Right atrium auricular region (tissue), 2 donors: ENCODE measurements at regions not wholly inside any gene's neighbourhood (a gene's known extent, or its start where the extent isn't known, plus 50 kb on each side); places are given as distances from the start of the nearest gene placed in this dataset.

Experiments
- DNase-seq: peaks from one replicate; pipeline ENCODE4 v3.0.0-alpha.2; 2019; ENCODE audit warnings: low spot score
- H3K27ac ChIP-seq, 2 donors: fragments of 200-600 bp; sonication (generic); 1 replicate in 1 of 2; 2 replicates in 1 of 2; pipeline ENCODE4 v1.5.1; 2016 to 2019
- H3K27me3 ChIP-seq, 2 donors: fragments of 200-600 bp; sonication (generic); one replicate each; pipeline versions ENCODE4 v1.5.1 to v1.6.0; 2017 to 2019
- H3K36me3 ChIP-seq: fragments of 200-600 bp; sonication (generic); one replicate; pipeline ENCODE4 v1.5.1; 2016
- H3K4me1 ChIP-seq, 2 donors: fragments of 200-600 bp; sonication (generic); one replicate each; pipeline versions ENCODE4 v1.5.1 to v1.6.0; 2017 to 2019
- H3K4me3 ChIP-seq, 2 donors: fragments of 200-600 bp; sonication (generic); 1 replicate in 1 of 2; 2 replicates in 1 of 2; pipeline ENCODE4 v1.5.1; 2017 to 2019; ENCODE audit warnings: mild to moderate bottlenecking in 1 of 2, moderate library complexity in 1 of 2
- H3K9me3 ChIP-seq, 2 donors: fragments of 200-600 bp; sonication (generic); one replicate each; pipeline ENCODE4 v1.5.1; 2019
- TF ChIP-seq, protein P1 (sequence below), 2 donors: fragments of 200-600 bp; sonication (generic); IDR thresholded peaks; one replicate each; pipeline ENCODE4 v1.5.1; 2019; ENCODE audit warnings: antibody characterized with exemption in 2 of 2

DNA sequence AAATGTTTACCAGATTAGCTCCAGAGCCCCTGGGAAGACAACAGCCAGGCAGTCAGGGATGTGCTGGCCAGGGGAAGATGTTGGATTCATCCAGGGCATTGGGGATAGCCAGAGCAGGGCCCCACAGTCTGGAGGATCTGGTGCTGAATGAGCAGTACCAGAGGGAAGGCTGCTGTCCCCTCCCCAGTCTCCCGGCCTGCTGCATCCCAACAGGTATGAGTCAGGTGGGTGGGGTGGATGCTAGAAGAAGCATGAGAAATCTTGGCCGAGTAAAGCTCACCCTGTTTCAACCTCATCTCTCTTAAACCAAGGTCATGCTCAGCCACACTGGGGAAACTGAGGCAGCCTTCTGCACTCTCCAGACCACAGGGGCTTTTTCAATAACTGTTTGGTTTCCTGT is 71.9 kb upstream of the SEC14L1 start:
- Histone ChIP-seq H3K4me3 (no peak overlapping the region), H3K4me1 (no peaks in the 10 kb centered on the region), H3K36me3 (no peaks in the 10 kb centered on the region), H3K27me3 (no peaks in the 10 kb centered on the region), H3K27ac (no peak overlapping the region), H3K9me3 (no peaks in the 10 kb centered on the region)
- DNase-seq, result no peak
- TF ChIP-seq, protein P1, sequence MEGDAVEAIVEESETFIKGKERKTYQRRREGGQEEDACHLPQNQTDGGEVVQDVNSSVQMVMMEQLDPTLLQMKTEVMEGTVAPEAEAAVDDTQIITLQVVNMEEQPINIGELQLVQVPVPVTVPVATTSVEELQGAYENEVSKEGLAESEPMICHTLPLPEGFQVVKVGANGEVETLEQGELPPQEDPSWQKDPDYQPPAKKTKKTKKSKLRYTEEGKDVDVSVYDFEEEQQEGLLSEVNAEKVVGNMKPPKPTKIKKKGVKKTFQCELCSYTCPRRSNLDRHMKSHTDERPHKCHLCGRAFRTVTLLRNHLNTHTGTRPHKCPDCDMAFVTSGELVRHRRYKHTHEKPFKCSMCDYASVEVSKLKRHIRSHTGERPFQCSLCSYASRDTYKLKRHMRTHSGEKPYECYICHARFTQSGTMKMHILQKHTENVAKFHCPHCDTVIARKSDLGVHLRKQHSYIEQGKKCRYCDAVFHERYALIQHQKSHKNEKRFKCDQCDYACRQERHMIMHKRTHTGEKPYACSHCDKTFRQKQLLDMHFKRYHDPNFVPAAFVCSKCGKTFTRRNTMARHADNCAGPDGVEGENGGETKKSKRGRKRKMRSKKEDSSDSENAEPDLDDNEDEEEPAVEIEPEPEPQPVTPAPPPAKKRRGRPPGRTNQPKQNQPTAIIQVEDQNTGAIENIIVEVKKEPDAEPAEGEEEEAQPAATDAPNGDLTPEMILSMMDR (IDR thresholded peaks at IDR 0.05), result no peak

DNA sequence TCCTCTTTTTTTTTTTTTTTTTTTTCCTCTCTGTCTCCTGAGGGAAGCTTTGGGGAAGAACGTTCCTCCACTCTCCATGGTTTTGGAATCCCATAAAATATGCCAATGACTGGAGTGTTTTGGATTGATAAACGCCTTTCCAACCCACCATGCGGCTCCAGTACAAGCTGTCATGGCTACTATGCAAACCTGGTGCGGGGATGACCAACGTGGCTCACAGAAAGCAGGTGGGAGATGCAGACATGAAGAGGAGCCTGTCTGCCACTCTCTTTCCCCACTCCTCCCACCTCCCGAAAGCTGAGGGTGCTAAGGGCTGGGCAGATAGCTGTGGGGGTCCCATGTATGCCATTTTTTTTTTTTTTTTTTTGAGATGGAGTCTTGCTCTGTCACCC is 69.9 kb upstream of the SEC14L1 start:
- no peak for DNase-seq
- Histone ChIP-seq H3K4me1 (no peaks in the 10 kb centered on the region), H3K9me3 (no peaks in the 10 kb centered on the region), H3K36me3 (no peaks in the 10 kb centered on the region), H3K27ac (no peak overlapping the region), H3K4me3 (no peak overlapping the region), H3K27me3 (no peaks in the 10 kb centered on the region)
- TF ChIP-seq, protein P1 (IDR thresholded peaks at IDR 0.05), result no peak

- no peak for DNase-seq
- Histone ChIP-seq H3K9me3 (no peaks in the 10 kb centered on the region), H3K4me1 (peaks cover 0 to 5% of the 10 kb centered on the region in 2 donors), H3K36me3 (no peaks in the 10 kb centered on the region), H3K27ac (no peak overlapping the region), H3K4me3 (no peak overlapping the region), H3K27me3 (no peaks in the 10 kb centered on the region)
- TF ChIP-seq, protein P1 (IDR thresholded peaks at IDR 0.05), result no peak
Observed at GRCh38 chr17:77071925-77072490, 68.8 kb upstream of the SEC14L1 start.

- TF ChIP-seq, protein P1 (IDR thresholded peaks at IDR 0.05), result no peak
- no peaks in the 10 kb centered on the region for H3K27me3 ChIP-seq
- no peak for DNase-seq
- H3K9me3 ChIP-seq, result no peaks in the 10 kb centered on the region
- H3K27ac ChIP-seq, result no peak overlapping the region
- H3K4me1 ChIP-seq, result peaks cover 0 to 5% of the 10 kb centered on the region in 2 donors
- H3K36me3 ChIP-seq, result no peaks in the 10 kb centered on the region
- no peak overlapping the region for H3K4me3 ChIP-seq
Observed at GRCh38 chr17:77072670-77073069, 68.1 kb upstream of the SEC14L1 start.

- peaks cover 0 to 5% of the 10 kb centered on the region in 2 donors for H3K4me1 ChIP-seq
- no peaks in the 10 kb centered on the region for H3K36me3 ChIP-seq
- H3K9me3 ChIP-seq, result no peaks in the 10 kb centered on the region
- no peaks in the 10 kb centered on the region for H3K27me3 ChIP-seq
- no peak overlapping the region for H3K4me3 ChIP-seq
- TF ChIP-seq, protein P1 (IDR thresholded peaks at IDR 0.05), result no peak
- H3K27ac ChIP-seq, result no peak overlapping the region
- no peak for DNase-seq
Observed at GRCh38 chr17:77074681-77075080, 66.1 kb upstream of the SEC14L1 start.
